ENCODE measurements at regions not wholly inside any gene's neighbourhood (a gene's known extent, or its start where the extent isn't known, plus 50 kb on each side); places are given as distances from the start of the nearest gene placed in this dataset.

- TF ChIP-seq CTCF (conservative IDR thresholded peaks at IDR 0.05; ENCODE audit: low read depth, low read length) (no peak), EZH2 (IDR thresholded peaks at IDR 0.05; ENCODE audit: low read length, unreplicated experiment) (no peak)
Measured at GRCh38 chr10:113982769-113983168, 60.9 kb upstream of the ADRB1 start.
